Muscle of leg (tissue), 3 donors: ENCODE measurements at regions not wholly inside any gene's neighbourhood (a gene's known extent, or its start where the extent isn't known, plus 50 kb on each side); places are given as distances from the start of the nearest gene placed in this dataset.

Experiments used
- DNase-seq: peaks from one replicate; pipeline ENCODE4 v3.0.0; 2013
- H3K27ac ChIP-seq: one replicate; pipeline ENCODE4 v1.5.1; 2013; ENCODE audit warnings: mild to moderate bottlenecking, low read length, control low read depth
- H3K27me3 ChIP-seq: one replicate; pipeline ENCODE4 v1.6.1; 2013; ENCODE audit warnings: low read length; ENCODE audit not compliant: control insufficient read depth, insufficient read depth
- H3K36me3 ChIP-seq: one replicate; pipeline ENCODE4 v1.6.1; 2013; ENCODE audit warnings: low read length; ENCODE audit not compliant: control insufficient read depth, insufficient read depth
- H3K4me1 ChIP-seq: one replicate; pipeline ENCODE4 v1.6.1; 2013; ENCODE audit warnings: low read length; ENCODE audit not compliant: control insufficient read depth, insufficient read depth
- H3K4me3 ChIP-seq: one replicate; pipeline ENCODE4 v1.5.1; 2013; ENCODE audit warnings: low read length, control low read depth
- H3K9me3 ChIP-seq: replicated peaks from 2 replicates; pipeline ENCODE4 v1.6.1; 2013; ENCODE audit warnings: low read depth, low read length; ENCODE audit not compliant: control insufficient read depth
- WGBS: methylation state at CpG from one replicate; pipeline ENCODE4 v1.1.5; 2013; ENCODE audit warnings: missing lambda C conversion rate; ENCODE audit not compliant: insufficient coverage; 5-methylcytosine and 5-hydroxymethylcytosine counted together

DNA sequence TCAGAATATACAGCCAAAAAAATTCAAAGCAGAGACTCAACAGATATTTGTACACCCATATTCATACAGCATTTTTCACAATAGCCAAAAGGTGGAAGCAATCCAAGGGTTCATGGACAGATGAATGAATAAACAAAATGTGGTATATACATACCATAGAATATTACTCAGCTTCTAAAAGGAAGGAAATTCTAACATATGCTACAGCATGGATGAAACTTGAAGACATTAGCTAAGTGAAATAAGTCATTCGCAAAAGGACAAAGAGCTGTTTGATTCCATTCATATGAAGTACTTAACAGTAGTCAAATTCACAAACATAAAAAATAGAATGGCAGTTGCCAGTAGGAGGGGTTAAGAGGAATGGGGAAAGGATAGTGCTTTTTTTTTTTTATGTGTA is 91.8 kb upstream of the ARID2 start:
- no peaks in the 10 kb centered on the region for H3K27me3 ChIP-seq
- DNase-seq, result no peak
- H3K36me3 ChIP-seq, result no peaks in the 10 kb centered on the region
- no peaks in the 10 kb centered on the region for H3K9me3 ChIP-seq
- WGBS, result no CpG with 5 or more reads among the region's 1 CpG
- H3K4me1 ChIP-seq, result peaks cover 3% of the 10 kb centered on the region
- H3K27ac ChIP-seq, result no peak overlapping the region
- no peak overlapping the region for H3K4me3 ChIP-seq

DNA sequence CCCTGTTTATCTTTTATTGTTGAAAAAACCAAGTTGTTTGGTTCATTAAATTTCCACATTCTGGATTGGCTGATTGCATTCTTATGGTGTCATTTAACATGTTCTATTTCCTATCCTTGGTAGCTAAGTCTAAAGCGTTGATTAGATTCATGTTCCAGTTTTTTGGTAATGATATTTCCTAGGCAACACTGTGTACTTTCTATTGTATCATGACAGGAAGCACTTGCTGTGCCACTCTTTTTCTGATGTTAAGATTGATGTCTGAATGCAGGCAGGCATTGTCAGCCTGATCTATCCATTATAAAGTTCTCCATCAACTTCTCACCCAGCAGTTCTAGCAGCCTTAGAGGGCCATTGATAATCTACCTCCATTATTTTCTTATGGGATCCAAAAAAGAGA is 91.1 kb upstream of the ARID2 start:
- no peak for DNase-seq
- Histone ChIP-seq H3K9me3 (no peaks in the 10 kb centered on the region), H3K27ac (no peak overlapping the region), H3K4me3 (no peak overlapping the region), H3K4me1 (peaks cover 2% of the 10 kb centered on the region), H3K27me3 (no peaks in the 10 kb centered on the region), H3K36me3 (no peaks in the 10 kb centered on the region)
- no CpG with 5 or more reads among the region's 1 CpG for WGBS

DNA sequence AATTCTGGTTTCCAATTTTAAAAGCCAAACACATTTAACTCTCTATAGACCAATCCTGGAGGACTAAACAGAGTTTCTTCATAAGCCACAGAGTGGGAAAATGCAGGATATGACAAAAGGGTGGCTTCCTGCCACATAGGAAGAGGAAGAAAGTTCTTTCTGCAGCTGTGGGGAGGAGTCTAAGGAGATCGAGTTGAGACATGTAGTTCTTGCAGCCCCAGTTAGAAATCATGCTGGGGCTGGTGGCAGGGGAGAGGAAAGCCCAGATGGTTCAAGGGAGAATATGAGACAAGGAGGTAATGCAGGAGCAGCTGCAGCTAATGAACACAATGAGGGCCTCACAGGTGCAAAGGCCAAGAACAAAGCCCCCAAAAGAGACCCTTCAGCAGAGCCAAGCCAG is 85.0 kb upstream of the ARID2 start:
- peak; percentile 85 for DNase-seq
- H3K36me3 ChIP-seq, result no peaks in the 10 kb centered on the region
- 0% methylated on average over 1 of the region's 1 CpG for WGBS
- no peak overlapping the region for H3K4me3 ChIP-seq
- H3K27ac ChIP-seq, result no peak overlapping the region
- H3K9me3 ChIP-seq, result no peaks in the 10 kb centered on the region
- H3K27me3 ChIP-seq, result no peaks in the 10 kb centered on the region
- peaks cover 5% of the 10 kb centered on the region for H3K4me1 ChIP-seq

DNA sequence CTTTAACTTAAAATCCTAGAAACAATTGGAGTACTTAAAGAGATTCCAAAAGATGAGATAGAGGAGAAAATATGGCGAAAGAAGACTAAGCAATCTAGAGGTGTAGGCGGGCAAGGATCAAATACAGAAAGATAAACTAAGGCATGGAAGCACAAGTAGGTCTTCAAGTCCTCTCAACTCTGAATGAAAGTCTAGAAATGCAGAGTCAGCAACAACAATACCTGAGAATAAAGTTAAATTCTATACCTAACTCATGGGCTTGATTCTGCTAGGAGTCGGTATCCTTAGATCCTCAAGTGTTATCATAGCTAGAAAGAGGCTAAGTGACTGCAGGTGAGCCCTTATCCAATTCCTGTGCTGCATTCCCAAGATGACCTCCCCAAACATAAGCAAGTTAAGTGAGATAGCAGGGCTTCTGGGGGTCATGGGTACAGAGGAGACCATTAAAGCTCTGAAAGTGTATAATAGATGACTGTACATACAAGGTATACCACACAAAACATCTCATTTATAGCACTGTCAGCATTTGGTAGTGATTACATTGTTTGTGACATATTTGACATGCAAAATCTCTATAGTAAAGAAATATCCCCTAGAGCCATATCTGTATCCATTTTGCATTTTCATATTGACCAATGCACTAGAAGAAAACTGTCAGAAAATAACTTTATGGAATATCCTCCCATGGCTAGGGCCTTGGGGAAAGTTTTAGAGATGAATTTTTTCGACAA is 82.5 kb upstream of the ARID2 start:
- H3K4me3 ChIP-seq, result no peak overlapping the region
- H3K4me1 ChIP-seq, result peaks cover 5% of the 10 kb centered on the region
- H3K9me3 ChIP-seq, result no peaks in the 10 kb centered on the region
- H3K27me3 ChIP-seq, result no peaks in the 10 kb centered on the region
- no peak for DNase-seq
- 100% methylated on average over 1 of the region's 4 CpGs for WGBS
- H3K36me3 ChIP-seq, result no peaks in the 10 kb centered on the region
- no peak overlapping the region for H3K27ac ChIP-seq

DNA sequence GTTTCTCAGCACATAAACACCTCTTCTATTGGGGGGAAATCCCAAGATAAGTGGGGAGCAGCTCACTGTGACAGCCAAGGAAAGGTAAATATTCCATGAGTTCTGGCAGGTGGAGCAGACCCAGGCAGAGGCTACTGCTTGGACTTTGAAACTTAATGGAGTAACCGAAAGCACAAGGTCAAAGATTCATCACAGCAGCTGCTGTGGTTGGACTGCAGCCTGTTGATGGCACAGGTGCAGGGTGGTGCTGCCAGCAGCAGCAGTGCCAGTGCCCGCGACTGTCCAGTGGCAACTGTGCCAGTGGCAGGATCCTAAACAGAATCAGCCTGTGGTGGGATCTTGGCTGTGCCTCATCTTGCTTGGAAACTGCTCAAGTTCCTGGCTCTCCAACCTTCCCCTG is 81.4 kb upstream of the ARID2 start:
- no peak overlapping the region for H3K4me3 ChIP-seq
- DNase-seq, result peak; percentile 82
- no peaks in the 10 kb centered on the region for H3K36me3 ChIP-seq
- no peaks in the 10 kb centered on the region for H3K9me3 ChIP-seq
- peak overlapping the region; percentile 60 for H3K27ac ChIP-seq
- no peaks in the 10 kb centered on the region for H3K27me3 ChIP-seq
- WGBS, result 74% methylated on average over 3 of the region's 3 CpGs
- H3K4me1 ChIP-seq, result peaks cover 5% of the 10 kb centered on the region

DNA sequence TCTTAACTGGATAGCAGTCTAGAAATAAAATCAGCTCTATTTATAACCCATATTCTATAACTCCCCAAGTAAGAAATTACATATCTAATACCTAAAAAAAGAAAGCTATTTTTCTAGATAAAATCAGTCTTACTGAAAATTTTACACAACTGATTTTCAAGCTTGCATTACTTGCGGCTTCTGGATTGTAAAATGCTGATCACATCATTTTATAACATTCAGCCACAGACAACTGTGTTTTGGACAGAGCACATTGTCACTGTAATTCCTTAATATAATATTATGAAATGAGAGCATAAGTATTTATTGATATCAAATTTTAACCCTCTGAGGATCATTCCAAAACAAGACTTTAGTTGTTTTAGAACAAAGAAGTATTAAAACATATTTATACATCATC is 78.5 kb upstream of the ARID2 start:
- no peak for DNase-seq
- Histone ChIP-seq H3K9me3 (no peaks in the 10 kb centered on the region), H3K4me3 (no peak overlapping the region), H3K36me3 (no peaks in the 10 kb centered on the region), H3K27ac (no peak overlapping the region), H3K4me1 (peaks cover 2% of the 10 kb centered on the region), H3K27me3 (no peaks in the 10 kb centered on the region)
- no CpG with 5 or more reads among the region's 1 CpG for WGBS

DNA sequence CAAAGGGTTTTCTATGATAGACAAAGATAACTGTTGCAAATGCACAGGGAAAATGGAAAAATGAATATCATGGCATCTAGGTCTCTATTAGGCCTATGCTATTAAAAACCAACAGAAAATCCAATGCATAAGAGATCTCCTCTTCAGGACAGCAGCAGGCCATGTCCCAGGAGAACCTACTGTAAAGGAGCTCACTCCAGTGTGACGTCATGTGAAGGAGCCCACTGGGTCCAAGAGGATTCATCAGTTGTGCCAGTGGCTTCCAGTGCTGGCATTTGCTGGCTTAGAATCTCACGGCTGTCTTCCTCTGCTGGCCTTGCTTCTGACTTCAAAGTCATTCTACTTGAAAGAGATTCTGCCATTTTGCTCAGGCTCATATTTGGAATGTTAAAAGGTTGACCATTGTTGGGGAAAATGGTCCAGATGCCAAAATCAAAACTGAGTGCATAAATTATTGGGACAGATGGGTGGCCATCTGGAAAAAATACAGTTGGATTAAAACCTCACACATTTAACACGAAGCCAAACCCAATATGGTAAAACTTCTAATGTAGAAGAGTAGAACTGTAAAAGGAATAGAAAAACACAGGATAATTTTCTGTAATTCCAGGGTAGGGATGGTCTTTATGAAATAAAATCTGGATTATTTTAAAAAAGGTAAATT is 75.4 kb upstream of the ARID2 start:
- no peak for DNase-seq
- Histone ChIP-seq H3K9me3 (no peaks in the 10 kb centered on the region), H3K27ac (no peak overlapping the region), H3K4me1 (no peaks in the 10 kb centered on the region), H3K27me3 (no peaks in the 10 kb centered on the region), H3K4me3 (no peak overlapping the region), H3K36me3 (no peaks in the 10 kb centered on the region)
- 67% methylated on average over 1 of the region's 3 CpGs for WGBS

DNA sequence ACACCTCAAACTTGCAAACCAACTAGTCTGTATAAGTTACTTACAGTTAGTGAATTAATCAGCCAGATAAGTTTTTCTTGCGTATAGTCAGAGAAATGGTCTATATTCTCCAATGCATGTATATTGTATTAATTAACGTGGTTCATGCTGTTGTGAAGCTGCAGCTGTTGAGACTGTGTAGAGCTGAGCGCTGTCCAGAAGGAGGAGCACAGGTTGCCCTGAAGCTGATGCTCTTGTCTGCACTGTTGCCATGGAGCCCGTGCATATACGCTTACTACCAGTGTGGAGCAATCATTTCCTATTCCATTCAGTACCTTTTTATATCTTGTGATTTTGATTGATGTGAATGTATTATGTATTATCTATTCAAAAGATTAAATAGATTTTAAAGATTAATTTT is 74.3 kb upstream of the ARID2 start:
- 60% methylated on average over 1 of the region's 5 CpGs for whole genome bisulfite sequencing
- no peaks in the 10 kb centered on the region for H3K36me3 ChIP-seq
- no peak overlapping the region for H3K4me3 ChIP-seq
- H3K9me3 ChIP-seq, result no peaks in the 10 kb centered on the region
- H3K27me3 ChIP-seq, result no peaks in the 10 kb centered on the region
- no peaks in the 10 kb centered on the region for H3K4me1 ChIP-seq
- no peak overlapping the region for H3K27ac ChIP-seq
- peak; percentile 70 for DNase-seq

DNA sequence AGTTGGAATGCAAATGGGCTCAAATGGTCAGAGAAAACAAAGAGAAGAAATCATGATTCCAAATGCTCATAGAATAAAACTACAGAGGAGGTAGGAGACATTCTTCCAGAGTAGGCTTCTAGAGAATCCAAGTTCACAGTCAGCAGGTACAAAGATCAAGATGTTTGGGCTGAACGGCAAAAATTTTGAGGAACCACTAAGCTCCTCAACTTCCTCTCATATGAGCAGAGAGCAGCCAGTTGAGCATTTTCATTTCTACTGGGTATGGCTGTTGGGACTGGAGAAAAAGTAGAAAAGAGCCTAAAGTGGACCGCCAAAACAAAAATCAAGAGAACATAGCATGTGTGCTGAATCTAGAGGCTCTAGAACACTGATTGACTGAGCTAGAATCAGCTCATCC is 73.8 kb upstream of the ARID2 start:
- Histone ChIP-seq H3K36me3 (no peaks in the 10 kb centered on the region), H3K27me3 (no peaks in the 10 kb centered on the region), H3K4me1 (no peaks in the 10 kb centered on the region), H3K4me3 (no peak overlapping the region), H3K9me3 (no peaks in the 10 kb centered on the region), H3K27ac (no peak overlapping the region)
- DNase-seq, result no peak
- 90% methylated on average over 1 of the region's 2 CpGs for WGBS

DNA sequence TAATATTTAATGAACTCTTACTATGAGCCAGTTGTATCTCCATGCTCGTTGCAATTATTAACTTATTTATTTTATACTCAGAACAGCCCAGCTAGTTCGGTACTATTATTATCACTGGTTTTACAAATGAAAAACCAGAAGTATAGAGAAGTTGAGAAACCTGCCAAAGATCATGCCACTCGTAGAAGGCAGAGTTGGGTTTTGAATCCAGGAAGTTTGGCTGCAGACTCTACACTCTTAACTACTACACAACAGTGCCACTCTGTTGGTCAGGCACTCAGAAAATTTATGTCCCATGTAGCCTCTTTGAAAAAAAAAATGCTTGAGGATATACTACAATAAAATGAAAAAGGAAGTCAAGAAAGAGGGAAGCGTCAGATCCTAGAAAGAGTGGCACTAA is 71.5 kb upstream of the ARID2 start:
- Histone ChIP-seq H3K36me3 (no peaks in the 10 kb centered on the region), H3K27ac (no peak overlapping the region), H3K9me3 (no peaks in the 10 kb centered on the region), H3K4me1 (no peaks in the 10 kb centered on the region), H3K27me3 (no peaks in the 10 kb centered on the region), H3K4me3 (no peak overlapping the region)
- WGBS, result no CpG with 5 or more reads among the region's 4 CpGs
- DNase-seq, result no peak
